H1 (cell line): ENCODE measurements at regions not wholly inside any gene's neighbourhood (a gene's known extent, or its start where the extent isn't known, plus 50 kb on each side); places are given as distances from the start of the nearest gene placed in this dataset.

ENCODE experiments used
- BCL11A ChIP-seq, 2 experiments: IDR thresholded peaks; one replicate each; pipeline ENCODE4 v1.6.1; 2011; ENCODE audit warnings: low read depth in 2 of 2, low read length in 2 of 2, mild to moderate bottlenecking in 2 of 2
- CBX5 ChIP-seq: fragments of 300-800, 300-1000 bp; sonication (generic); IDR thresholded peaks from 2 replicates; pipeline ENCODE4 v1.7.1; 2016; ENCODE audit warnings: antibody characterized with exemption, low read length, low read depth
- CBX8 ChIP-seq: fragments of 300-800, 300-1000 bp; sonication (generic); IDR thresholded peaks from 2 replicates; pipeline ENCODE4 v1.7.1; 2016; ENCODE audit warnings: low read depth, low read length, borderline replicate concordance
- EP300 ChIP-seq, 2 experiments: IDR thresholded peaks; 1 replicate in 1 of 2; 2 replicates in 1 of 2; pipeline ENCODE4 v1.6.1; 2011 to 2012; ENCODE audit warnings: low read depth in 2 of 2, low read length in 2 of 2, mild to moderate bottlenecking in 2 of 2, borderline replicate concordance in 1 of 2, inconsistent platforms in 1 of 2, moderate library complexity in 1 of 2
- RXRA ChIP-seq: IDR thresholded peaks from 2 replicates; pipeline ENCODE4 v1.6.1; 2011; ENCODE audit warnings: low read depth, mild to moderate bottlenecking, low read length, moderate library complexity; ENCODE audit not compliant: insufficient read depth
- SP1 ChIP-seq: IDR thresholded peaks from 2 replicates; pipeline ENCODE4 v1.6.1; 2011; ENCODE audit warnings: low read depth, low read length
- SRF ChIP-seq: IDR thresholded peaks from 2 replicates; pipeline ENCODE4 v1.6.1; 2011; ENCODE audit warnings: mild to moderate bottlenecking, low read depth, low read length, moderate library complexity
- TF ChIP-seq, protein P1 (sequence below): fragments of 300-600 bp; sonication (generic); IDR thresholded peaks from 2 replicates; pipeline ENCODE4 v1.7.1; 2012; ENCODE audit warnings: low read length, moderate library complexity, mild to moderate bottlenecking, inconsistent platforms; ENCODE audit not compliant: insufficient replicate concordance

- TF ChIP-seq, protein P1, sequence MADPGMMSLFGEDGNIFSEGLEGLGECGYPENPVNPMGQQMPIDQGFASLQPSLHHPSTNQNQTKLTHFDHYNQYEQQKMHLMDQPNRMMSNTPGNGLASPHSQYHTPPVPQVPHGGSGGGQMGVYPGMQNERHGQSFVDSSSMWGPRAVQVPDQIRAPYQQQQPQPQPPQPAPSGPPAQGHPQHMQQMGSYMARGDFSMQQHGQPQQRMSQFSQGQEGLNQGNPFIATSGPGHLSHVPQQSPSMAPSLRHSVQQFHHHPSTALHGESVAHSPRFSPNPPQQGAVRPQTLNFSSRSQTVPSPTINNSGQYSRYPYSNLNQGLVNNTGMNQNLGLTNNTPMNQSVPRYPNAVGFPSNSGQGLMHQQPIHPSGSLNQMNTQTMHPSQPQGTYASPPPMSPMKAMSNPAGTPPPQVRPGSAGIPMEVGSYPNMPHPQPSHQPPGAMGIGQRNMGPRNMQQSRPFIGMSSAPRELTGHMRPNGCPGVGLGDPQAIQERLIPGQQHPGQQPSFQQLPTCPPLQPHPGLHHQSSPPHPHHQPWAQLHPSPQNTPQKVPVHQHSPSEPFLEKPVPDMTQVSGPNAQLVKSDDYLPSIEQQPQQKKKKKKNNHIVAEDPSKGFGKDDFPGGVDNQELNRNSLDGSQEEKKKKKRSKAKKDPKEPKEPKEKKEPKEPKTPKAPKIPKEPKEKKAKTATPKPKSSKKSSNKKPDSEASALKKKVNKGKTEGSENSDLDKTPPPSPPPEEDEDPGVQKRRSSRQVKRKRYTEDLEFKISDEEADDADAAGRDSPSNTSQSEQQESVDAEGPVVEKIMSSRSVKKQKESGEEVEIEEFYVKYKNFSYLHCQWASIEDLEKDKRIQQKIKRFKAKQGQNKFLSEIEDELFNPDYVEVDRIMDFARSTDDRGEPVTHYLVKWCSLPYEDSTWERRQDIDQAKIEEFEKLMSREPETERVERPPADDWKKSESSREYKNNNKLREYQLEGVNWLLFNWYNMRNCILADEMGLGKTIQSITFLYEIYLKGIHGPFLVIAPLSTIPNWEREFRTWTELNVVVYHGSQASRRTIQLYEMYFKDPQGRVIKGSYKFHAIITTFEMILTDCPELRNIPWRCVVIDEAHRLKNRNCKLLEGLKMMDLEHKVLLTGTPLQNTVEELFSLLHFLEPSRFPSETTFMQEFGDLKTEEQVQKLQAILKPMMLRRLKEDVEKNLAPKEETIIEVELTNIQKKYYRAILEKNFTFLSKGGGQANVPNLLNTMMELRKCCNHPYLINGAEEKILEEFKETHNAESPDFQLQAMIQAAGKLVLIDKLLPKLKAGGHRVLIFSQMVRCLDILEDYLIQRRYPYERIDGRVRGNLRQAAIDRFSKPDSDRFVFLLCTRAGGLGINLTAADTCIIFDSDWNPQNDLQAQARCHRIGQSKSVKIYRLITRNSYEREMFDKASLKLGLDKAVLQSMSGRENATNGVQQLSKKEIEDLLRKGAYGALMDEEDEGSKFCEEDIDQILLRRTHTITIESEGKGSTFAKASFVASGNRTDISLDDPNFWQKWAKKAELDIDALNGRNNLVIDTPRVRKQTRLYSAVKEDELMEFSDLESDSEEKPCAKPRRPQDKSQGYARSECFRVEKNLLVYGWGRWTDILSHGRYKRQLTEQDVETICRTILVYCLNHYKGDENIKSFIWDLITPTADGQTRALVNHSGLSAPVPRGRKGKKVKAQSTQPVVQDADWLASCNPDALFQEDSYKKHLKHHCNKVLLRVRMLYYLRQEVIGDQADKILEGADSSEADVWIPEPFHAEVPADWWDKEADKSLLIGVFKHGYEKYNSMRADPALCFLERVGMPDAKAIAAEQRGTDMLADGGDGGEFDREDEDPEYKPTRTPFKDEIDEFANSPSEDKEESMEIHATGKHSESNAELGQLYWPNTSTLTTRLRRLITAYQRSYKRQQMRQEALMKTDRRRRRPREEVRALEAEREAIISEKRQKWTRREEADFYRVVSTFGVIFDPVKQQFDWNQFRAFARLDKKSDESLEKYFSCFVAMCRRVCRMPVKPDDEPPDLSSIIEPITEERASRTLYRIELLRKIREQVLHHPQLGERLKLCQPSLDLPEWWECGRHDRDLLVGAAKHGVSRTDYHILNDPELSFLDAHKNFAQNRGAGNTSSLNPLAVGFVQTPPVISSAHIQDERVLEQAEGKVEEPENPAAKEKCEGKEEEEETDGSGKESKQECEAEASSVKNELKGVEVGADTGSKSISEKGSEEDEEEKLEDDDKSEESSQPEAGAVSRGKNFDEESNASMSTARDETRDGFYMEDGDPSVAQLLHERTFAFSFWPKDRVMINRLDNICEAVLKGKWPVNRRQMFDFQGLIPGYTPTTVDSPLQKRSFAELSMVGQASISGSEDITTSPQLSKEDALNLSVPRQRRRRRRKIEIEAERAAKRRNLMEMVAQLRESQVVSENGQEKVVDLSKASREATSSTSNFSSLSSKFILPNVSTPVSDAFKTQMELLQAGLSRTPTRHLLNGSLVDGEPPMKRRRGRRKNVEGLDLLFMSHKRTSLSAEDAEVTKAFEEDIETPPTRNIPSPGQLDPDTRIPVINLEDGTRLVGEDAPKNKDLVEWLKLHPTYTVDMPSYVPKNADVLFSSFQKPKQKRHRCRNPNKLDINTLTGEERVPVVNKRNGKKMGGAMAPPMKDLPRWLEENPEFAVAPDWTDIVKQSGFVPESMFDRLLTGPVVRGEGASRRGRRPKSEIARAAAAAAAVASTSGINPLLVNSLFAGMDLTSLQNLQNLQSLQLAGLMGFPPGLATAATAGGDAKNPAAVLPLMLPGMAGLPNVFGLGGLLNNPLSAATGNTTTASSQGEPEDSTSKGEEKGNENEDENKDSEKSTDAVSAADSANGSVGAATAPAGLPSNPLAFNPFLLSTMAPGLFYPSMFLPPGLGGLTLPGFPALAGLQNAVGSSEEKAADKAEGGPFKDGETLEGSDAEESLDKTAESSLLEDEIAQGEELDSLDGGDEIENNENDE: no peak
- TF ChIP-seq EP300 (IDR thresholded peaks at IDR 0.05; ENCODE audit: borderline replicate concordance in 1 of 2, low read depth in 2 of 2, low read length in 2 of 2) (no peak), BCL11A (IDR thresholded peaks at IDR 0.05; ENCODE audit: low read depth in 2 of 2, low read length in 2 of 2) (no peak), SRF (no peak), SP1 (no peak), RXRA (no peak), CBX8 (no peak), CBX5 (no peak)
These were observed 454.1 kb upstream of the DCN start (continued) for GRCh38 chr12:91636721-91637120.
